Keratinocyte (primary cell): ENCODE measurements at regions not wholly inside any gene's neighbourhood (a gene's known extent, or its start where the extent isn't known, plus 50 kb on each side); places are given as distances from the start of the nearest gene placed in this dataset.

Source experiments
- DNase-seq: peaks from one replicate; pipeline ENCODE4 v3.0.0-alpha.2; 2011; ENCODE audit warnings: low read depth, missing footprints, low spot score
- FAIRE-seq: peaks from 2 replicates; lab custom pipeline; 2011; peaks lifted over from hg19 to GRCh38; lab: Jason Lieb, UNC
- H2AFZ ChIP-seq: 2 replicates; pipeline ENCODE4 v1.6.0; 2012; ENCODE audit warnings: low read length, control low read depth, inconsistent platforms; ENCODE audit not compliant: control insufficient read depth
- H3K27ac ChIP-seq: 2 replicates; pipeline ENCODE4 v1.5.1; 2011; ENCODE audit warnings: low read length; ENCODE audit not compliant: control insufficient read depth, insufficient read depth
- H3K27me3 ChIP-seq: 3 replicates; pipeline ENCODE4 v1.6.0; 2011; ENCODE audit warnings: low read length; ENCODE audit not compliant: control insufficient read depth, insufficient read depth; ENCODE audit errors: extremely low read depth
- H3K36me3 ChIP-seq, 2 experiments: 2 replicates in 1 of 2; 3 replicates in 1 of 2; pipeline ENCODE4 v1.5.1; 2011; ENCODE audit warnings: low read length in 2 of 2, mild to moderate bottlenecking in 1 of 2; ENCODE audit not compliant: control insufficient read depth in 2 of 2, insufficient read depth in 2 of 2; ENCODE audit errors: extremely low read depth in 1 of 2
- H3K4me1 ChIP-seq: 3 replicates; pipeline ENCODE4 v1.5.1; 2011; ENCODE audit warnings: low read length; ENCODE audit not compliant: control insufficient read depth, insufficient read depth; ENCODE audit errors: extremely low read depth
- H3K4me2 ChIP-seq: 3 replicates; pipeline ENCODE4 v1.6.0; 2011; ENCODE audit warnings: low read depth, low read length; ENCODE audit not compliant: control insufficient read depth, insufficient read depth; ENCODE audit errors: extremely low read depth
- H3K4me3 ChIP-seq, 3 experiments: fragments of 200-600 bp in 1 of 3; sonication (generic) in 1 of 3; 2 replicates in 2 of 3; 3 replicates in 1 of 3; pipeline ENCODE4 v1.5.1; 2011 to 2016; ENCODE audit warnings: low read length in 3 of 3, mild to moderate bottlenecking in 3 of 3, control low read depth in 2 of 3, inconsistent platforms in 1 of 3, low read depth in 1 of 3, mixed read lengths in 1 of 3, mixed run types in 1 of 3, moderate library complexity in 1 of 3; ENCODE audit not compliant: control insufficient read depth in 2 of 3, insufficient read depth in 2 of 3; ENCODE audit errors: extremely low read depth in 1 of 3
- H3K79me2 ChIP-seq: 2 replicates; pipeline ENCODE4 v1.6.0; 2012; ENCODE audit warnings: low read length; ENCODE audit not compliant: control insufficient read depth, insufficient read depth
- H3K9ac ChIP-seq: 3 replicates; pipeline ENCODE4 v1.6.0; 2011; ENCODE audit warnings: low read length; ENCODE audit not compliant: control insufficient read depth, insufficient read depth; ENCODE audit errors: extremely low read depth
- H3K9me1 ChIP-seq: 3 replicates; pipeline ENCODE4 v1.6.0; 2011; ENCODE audit warnings: low read length; ENCODE audit not compliant: control insufficient read depth, insufficient read depth; ENCODE audit errors: extremely low read depth
- H3K9me3 ChIP-seq: 2 replicates; pipeline ENCODE4 v1.5.1; 2012; ENCODE audit warnings: low read depth, low read length; ENCODE audit not compliant: control insufficient read depth
- H4K20me1 ChIP-seq: 3 replicates; pipeline ENCODE4 v1.6.0; 2011; ENCODE audit warnings: low read length; ENCODE audit not compliant: control insufficient read depth, insufficient read depth; ENCODE audit errors: extremely low read depth
- EZH2 ChIP-seq: IDR thresholded peaks from one replicate; pipeline ENCODE4 v1.6.1; 2012; ENCODE audit warnings: inconsistent platforms, mild to moderate bottlenecking, low read length, moderate library complexity
- dilution Hi-C: fragments of 300-500 bp; cut with MboI; formaldehyde crosslinking; loops from one replicate; pipeline ENCODE4 v1.7.0; 2020; ENCODE audit warnings: low sequenced_read_pairs; ENCODE audit not compliant: extremely low pct_ligation_motif_present
- TF ChIP-seq, protein P1 (sequence below), 3 experiments: IDR thresholded peaks in 1 of 3; conservative IDR thresholded peaks in 1 of 3; optimal IDR thresholded peaks in 1 of 3; 2 replicates in 2 of 3; 3 replicates in 1 of 3; pipeline versions ENCODE3 to v1.5.1; 2011; ENCODE audit warnings: low read length in 3 of 3, mild to moderate bottlenecking in 3 of 3, moderate library complexity in 2 of 3, control low read depth in 1 of 3, inconsistent platforms in 1 of 3; ENCODE audit not compliant: insufficient read depth in 2 of 3; ENCODE audit errors: extremely low read depth in 1 of 3

DNA sequence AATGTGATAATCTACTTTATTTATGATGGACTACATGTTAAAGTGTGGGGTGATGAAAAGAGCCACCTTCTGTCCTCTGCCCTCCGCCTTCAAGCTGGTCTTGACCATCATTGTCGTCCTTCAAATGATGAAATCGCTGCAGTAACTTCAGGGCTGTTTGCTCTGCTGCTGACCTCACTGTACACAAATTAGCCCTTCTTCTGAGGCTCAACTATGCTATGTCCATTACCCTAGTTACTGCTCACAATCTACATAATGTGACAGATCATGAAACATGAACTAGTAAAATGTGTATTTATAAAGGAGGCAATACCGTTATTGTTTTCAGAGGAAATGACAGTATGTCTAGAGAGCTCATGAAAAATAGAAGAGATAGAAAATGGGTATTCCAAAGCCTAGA lies 145.9 kb downstream of the RFC3 start:
- Histone ChIP-seq H3K4me2 (no peak overlapping the region), H3K79me2 (no peaks in the 10 kb centered on the region), H3K9me1 (no peaks in the 10 kb centered on the region), H2AFZ (no peak overlapping the region), H4K20me1 (no peaks in the 10 kb centered on the region), H3K4me3 (no peak overlapping the region), H3K4me1 (no peaks in the 10 kb centered on the region), H3K27ac (no peak overlapping the region), H3K36me3 (no peaks in the 10 kb centered on the region), H3K9ac (no peak overlapping the region), H3K27me3 (no peaks in the 10 kb centered on the region), H3K9me3 (no peaks in the 10 kb centered on the region)
- TF ChIP-seq, protein P1, sequence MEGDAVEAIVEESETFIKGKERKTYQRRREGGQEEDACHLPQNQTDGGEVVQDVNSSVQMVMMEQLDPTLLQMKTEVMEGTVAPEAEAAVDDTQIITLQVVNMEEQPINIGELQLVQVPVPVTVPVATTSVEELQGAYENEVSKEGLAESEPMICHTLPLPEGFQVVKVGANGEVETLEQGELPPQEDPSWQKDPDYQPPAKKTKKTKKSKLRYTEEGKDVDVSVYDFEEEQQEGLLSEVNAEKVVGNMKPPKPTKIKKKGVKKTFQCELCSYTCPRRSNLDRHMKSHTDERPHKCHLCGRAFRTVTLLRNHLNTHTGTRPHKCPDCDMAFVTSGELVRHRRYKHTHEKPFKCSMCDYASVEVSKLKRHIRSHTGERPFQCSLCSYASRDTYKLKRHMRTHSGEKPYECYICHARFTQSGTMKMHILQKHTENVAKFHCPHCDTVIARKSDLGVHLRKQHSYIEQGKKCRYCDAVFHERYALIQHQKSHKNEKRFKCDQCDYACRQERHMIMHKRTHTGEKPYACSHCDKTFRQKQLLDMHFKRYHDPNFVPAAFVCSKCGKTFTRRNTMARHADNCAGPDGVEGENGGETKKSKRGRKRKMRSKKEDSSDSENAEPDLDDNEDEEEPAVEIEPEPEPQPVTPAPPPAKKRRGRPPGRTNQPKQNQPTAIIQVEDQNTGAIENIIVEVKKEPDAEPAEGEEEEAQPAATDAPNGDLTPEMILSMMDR (optimal IDR thresholded peaks at IDR 0.05 in 1 of 3, IDR thresholded peaks at IDR 0.05 in 1 of 3, conservative IDR thresholded peaks at IDR 0.05 in 1 of 3; ENCODE audit: extremely low read depth in 1 of 3, insufficient read depth in 2 of 3, low read length in 3 of 3), result no peak
- no peak for TF ChIP-seq EZH2
- DNase-seq (no peak), FAIRE-seq (no peak)
- dilution Hi-C loops, result no loop called here

DNA sequence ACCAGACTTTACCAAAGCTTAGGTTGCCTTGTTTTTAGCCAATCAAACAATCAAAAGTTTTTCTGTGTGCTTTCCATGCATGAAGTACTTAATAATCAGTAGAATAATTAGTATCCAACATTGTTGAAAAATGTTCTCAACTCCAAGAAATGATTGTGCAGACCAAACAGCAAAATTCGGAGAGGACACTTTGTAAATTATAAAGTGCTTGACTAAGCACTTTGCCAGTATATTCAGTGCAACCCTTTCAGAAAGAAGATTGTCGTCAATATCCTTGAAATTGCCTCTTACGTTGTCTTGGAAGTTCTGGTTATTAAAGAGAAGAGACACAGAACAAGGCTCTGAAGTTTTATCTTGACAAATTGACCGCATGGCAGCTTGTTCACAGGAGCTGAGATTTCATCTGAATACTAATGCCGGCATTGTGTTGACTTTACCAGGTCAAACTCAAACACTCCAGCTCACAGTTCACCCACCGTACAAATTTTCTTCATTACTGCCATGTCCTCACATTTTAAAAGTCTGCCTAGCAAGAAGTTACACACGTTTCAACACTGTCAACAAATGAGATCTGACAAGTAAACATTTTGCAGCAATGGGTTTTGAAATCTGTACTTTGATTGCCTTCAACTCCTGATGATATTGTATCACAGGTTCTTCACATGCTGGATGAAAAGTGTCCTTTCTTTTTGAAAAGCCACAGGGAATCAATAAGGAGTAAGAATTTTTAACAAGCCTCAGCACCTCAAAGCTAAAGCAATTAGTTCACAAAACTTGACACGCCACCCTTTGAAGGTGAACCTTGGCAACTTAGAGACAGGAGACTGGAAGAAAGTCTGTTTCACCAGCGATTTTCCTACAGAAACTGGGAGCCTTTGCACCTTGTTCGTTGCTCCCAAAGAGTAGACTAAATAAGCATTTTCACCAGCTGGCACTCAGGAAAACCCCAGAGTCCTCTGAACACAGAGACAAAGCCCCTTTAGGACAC lies 150.9 kb downstream of the RFC3 start:
- DNase-seq (no peak), FAIRE-seq (no peak)
- H3K4me2 ChIP-seq, result no peak overlapping the region
- H3K27me3 ChIP-seq, result no peaks in the 10 kb centered on the region
- H3K4me1 ChIP-seq, result no peaks in the 10 kb centered on the region
- no peaks in the 10 kb centered on the region for H3K9me3 ChIP-seq
- H4K20me1 ChIP-seq, result no peaks in the 10 kb centered on the region
- no peaks in the 10 kb centered on the region for H3K36me3 ChIP-seq
- H3K79me2 ChIP-seq, result no peaks in the 10 kb centered on the region
- no peak overlapping the region for H3K4me3 ChIP-seq
- dilution Hi-C loops, result no loop called here
- H3K9ac ChIP-seq, result no peak overlapping the region
- H3K9me1 ChIP-seq, result no peaks in the 10 kb centered on the region
- no peak overlapping the region for H2AFZ ChIP-seq
- no peak for TF ChIP-seq EZH2
- TF ChIP-seq, protein P1 (optimal IDR thresholded peaks at IDR 0.05 in 1 of 3, IDR thresholded peaks at IDR 0.05 in 1 of 3, conservative IDR thresholded peaks at IDR 0.05 in 1 of 3; ENCODE audit: extremely low read depth in 1 of 3, insufficient read depth in 2 of 3, low read length in 3 of 3), result no peak
- H3K27ac ChIP-seq, result no peak overlapping the region
